ENCODE measurements at regions not wholly inside any gene's neighbourhood (a gene's known extent, or its start where the extent isn't known, plus 50 kb on each side); places are given as distances from the start of the nearest gene placed in this dataset.

- H3K79me2 ChIP-seq (ENCODE audit: control insufficient read depth, low read length), result no peaks in the 10 kb centered on the region
- H4K20me1 ChIP-seq (ENCODE audit: control insufficient read depth, insufficient read depth, low read depth, low read length), result no peaks in the 10 kb centered on the region
- H3K4me3 ChIP-seq (ENCODE audit: low read length), result no peak overlapping the region
- no peaks in the 10 kb centered on the region for H3K36me3 ChIP-seq (ENCODE audit: control insufficient read depth, low read length)
- H3K27ac ChIP-seq (ENCODE audit: low read depth, low read length), result no peak overlapping the region
- H3K27me3 ChIP-seq (ENCODE audit: control insufficient read depth, low read length), result no peaks in the 10 kb centered on the region
- no peaks in the 10 kb centered on the region for H3K9me3 ChIP-seq (ENCODE audit: control insufficient read depth, insufficient read depth, low read length)
- no peaks in the 10 kb centered on the region for H3F3A ChIP-seq (ENCODE audit: control insufficient read depth, insufficient read depth)
- no peaks in the 10 kb centered on the region for H3K4me1 ChIP-seq (ENCODE audit: control insufficient read depth, low read length)
- no peak overlapping the region for H3K4me2 ChIP-seq (ENCODE audit: low read length)
- TF ChIP-seq CTCF (IDR thresholded peaks at IDR 0.05; ENCODE audit: low read depth, low read length, poor library complexity, severe bottlenecking) (no peak), EZH2phosphoT487 (IDR thresholded peaks at IDR 0.05; ENCODE audit: borderline replicate concordance, low read length) (no peak)
- no peaks in the 10 kb centered on the region for H3K9me2 ChIP-seq (replicated peaks; ENCODE audit: control insufficient read depth, low read length)
Observed at GRCh38 chr19:32203161-32203560, 142.2 kb upstream of the ZNF507 start.

- H3K27me3 ChIP-seq (ENCODE audit: control insufficient read depth, low read length), result no peaks in the 10 kb centered on the region
- H3F3A ChIP-seq (ENCODE audit: control insufficient read depth, insufficient read depth), result no peaks in the 10 kb centered on the region
- H3K9me3 ChIP-seq (ENCODE audit: control insufficient read depth, insufficient read depth, low read length), result no peaks in the 10 kb centered on the region
- no peak overlapping the region for H3K4me2 ChIP-seq (ENCODE audit: low read length)
- H3K4me3 ChIP-seq (ENCODE audit: low read length), result no peak overlapping the region
- TF ChIP-seq EZH2phosphoT487 (IDR thresholded peaks at IDR 0.05; ENCODE audit: borderline replicate concordance, low read length), result no peak
- no peak for TF ChIP-seq CTCF (IDR thresholded peaks at IDR 0.05; ENCODE audit: low read depth, low read length, poor library complexity, severe bottlenecking)
- H3K9me2 ChIP-seq (replicated peaks; ENCODE audit: control insufficient read depth, low read length), result no peaks in the 10 kb centered on the region
- H3K4me1 ChIP-seq (ENCODE audit: control insufficient read depth, low read length), result no peaks in the 10 kb centered on the region
- no peak overlapping the region for H3K27ac ChIP-seq (ENCODE audit: low read depth, low read length)
- H4K20me1 ChIP-seq (ENCODE audit: control insufficient read depth, insufficient read depth, low read depth, low read length), result no peaks in the 10 kb centered on the region
- H3K36me3 ChIP-seq (ENCODE audit: control insufficient read depth, low read length), result no peaks in the 10 kb centered on the region
- no peaks in the 10 kb centered on the region for H3K79me2 ChIP-seq (ENCODE audit: control insufficient read depth, low read length)
Observed at GRCh38 chr19:32206065-32206464, 139.3 kb upstream of the ZNF507 start.

- Histone ChIP-seq H3K4me3 (ENCODE audit: low read length) (no peak overlapping the region), H3K9me2 (replicated peaks; ENCODE audit: control insufficient read depth, low read length) (no peaks in the 10 kb centered on the region), H3K9me3 (ENCODE audit: control insufficient read depth, insufficient read depth, low read length) (no peaks in the 10 kb centered on the region), H4K20me1 (ENCODE audit: control insufficient read depth, insufficient read depth, low read depth, low read length) (no peaks in the 10 kb centered on the region), H3F3A (ENCODE audit: control insufficient read depth, insufficient read depth) (no peaks in the 10 kb centered on the region), H3K27ac (ENCODE audit: low read depth, low read length) (no peak overlapping the region), H3K4me2 (ENCODE audit: low read length) (no peak overlapping the region), H3K79me2 (ENCODE audit: control insufficient read depth, low read length) (no peaks in the 10 kb centered on the region), H3K4me1 (ENCODE audit: control insufficient read depth, low read length) (no peaks in the 10 kb centered on the region), H3K27me3 (ENCODE audit: control insufficient read depth, low read length) (no peaks in the 10 kb centered on the region), H3K36me3 (ENCODE audit: control insufficient read depth, low read length) (no peaks in the 10 kb centered on the region)
- no peak for TF ChIP-seq CTCF (IDR thresholded peaks at IDR 0.05; ENCODE audit: low read depth, low read length, poor library complexity, severe bottlenecking)
- no peak for TF ChIP-seq EZH2phosphoT487 (IDR thresholded peaks at IDR 0.05; ENCODE audit: borderline replicate concordance, low read length)
Observed at GRCh38 chr19:32208060-32208459, 137.3 kb upstream of the ZNF507 start.

GRCh38 chr19:32219392-32219791, 126.0 kb upstream of the ZNF507 start:
- TF ChIP-seq CTCF (IDR thresholded peaks at IDR 0.05; ENCODE audit: low read depth, low read length, poor library complexity, severe bottlenecking), result no peak
- no peak for TF ChIP-seq EZH2phosphoT487 (IDR thresholded peaks at IDR 0.05; ENCODE audit: borderline replicate concordance, low read length)
- no peaks in the 10 kb centered on the region for H3K9me3 ChIP-seq (ENCODE audit: control insufficient read depth, insufficient read depth, low read length)
- no peak overlapping the region for H3K4me3 ChIP-seq (ENCODE audit: low read length)
- H4K20me1 ChIP-seq (ENCODE audit: control insufficient read depth, insufficient read depth, low read depth, low read length), result no peaks in the 10 kb centered on the region
- H3K27me3 ChIP-seq (ENCODE audit: control insufficient read depth, low read length), result peaks cover 3% of the 10 kb centered on the region
- no peaks in the 10 kb centered on the region for H3K36me3 ChIP-seq (ENCODE audit: control insufficient read depth, low read length)
- H3F3A ChIP-seq (ENCODE audit: control insufficient read depth, insufficient read depth), result no peaks in the 10 kb centered on the region
- H3K27ac ChIP-seq (ENCODE audit: low read depth, low read length), result no peak overlapping the region
- H3K4me1 ChIP-seq (ENCODE audit: control insufficient read depth, low read length), result no peaks in the 10 kb centered on the region
- no peak overlapping the region for H3K4me2 ChIP-seq (ENCODE audit: low read length)
- H3K9me2 ChIP-seq (replicated peaks; ENCODE audit: control insufficient read depth, low read length), result no peaks in the 10 kb centered on the region
- no peaks in the 10 kb centered on the region for H3K79me2 ChIP-seq (ENCODE audit: control insufficient read depth, low read length)
